Right atrium auricular region (tissue), 2 donors: ENCODE measurements at regions not wholly inside any gene's neighbourhood (a gene's known extent, or its start where the extent isn't known, plus 50 kb on each side); places are given as distances from the start of the nearest gene placed in this dataset.
A peak's percentile ranks its signal among the peaks of the same experiment; 100 is the strongest.

Source experiments
- DNase-seq: peaks from one replicate; pipeline ENCODE4 v3.0.0-alpha.2; 2019; ENCODE audit warnings: low spot score
- H3K27ac ChIP-seq, 2 donors: fragments of 200-600 bp; sonication (generic); 1 replicate in 1 of 2; 2 replicates in 1 of 2; pipeline ENCODE4 v1.5.1; 2016 to 2019
- H3K27me3 ChIP-seq, 2 donors: fragments of 200-600 bp; sonication (generic); one replicate each; pipeline versions ENCODE4 v1.5.1 to v1.6.0; 2017 to 2019
- H3K36me3 ChIP-seq: fragments of 200-600 bp; sonication (generic); one replicate; pipeline ENCODE4 v1.5.1; 2016
- H3K4me1 ChIP-seq, 2 donors: fragments of 200-600 bp; sonication (generic); one replicate each; pipeline versions ENCODE4 v1.5.1 to v1.6.0; 2017 to 2019
- H3K4me3 ChIP-seq, 2 donors: fragments of 200-600 bp; sonication (generic); 1 replicate in 1 of 2; 2 replicates in 1 of 2; pipeline ENCODE4 v1.5.1; 2017 to 2019; ENCODE audit warnings: mild to moderate bottlenecking in 1 of 2, moderate library complexity in 1 of 2
- H3K9me3 ChIP-seq, 2 donors: fragments of 200-600 bp; sonication (generic); one replicate each; pipeline ENCODE4 v1.5.1; 2019
- CTCF ChIP-seq, 2 donors: fragments of 200-600 bp; sonication (generic); IDR thresholded peaks; one replicate each; pipeline ENCODE4 v1.5.1; 2019; ENCODE audit warnings: antibody characterized with exemption in 2 of 2

GRCh38 chr3:150286390-150287147, 121.5 kb upstream of the TSC22D2 start:
- no peaks in the 10 kb centered on the region for H3K36me3 ChIP-seq
- H3K9me3 ChIP-seq, result no peaks in the 10 kb centered on the region
- H3K27me3 ChIP-seq, result no peaks in the 10 kb centered on the region
- no peak overlapping the region for H3K4me3 ChIP-seq
- no peaks in the 10 kb centered on the region for H3K4me1 ChIP-seq
- H3K27ac ChIP-seq, result no peak overlapping the region
- peak in 1 of 2 donors; percentile 69 for TF ChIP-seq CTCF (IDR thresholded peaks at IDR 0.05)
- no peak for DNase-seq

- DNase-seq, result no peak
- no peak overlapping the region for H3K27ac ChIP-seq
- H3K4me3 ChIP-seq, result no peak overlapping the region
- H3K9me3 ChIP-seq, result no peaks in the 10 kb centered on the region
- no peaks in the 10 kb centered on the region for H3K36me3 ChIP-seq
- H3K27me3 ChIP-seq, result no peaks in the 10 kb centered on the region
- no peak for TF ChIP-seq CTCF (IDR thresholded peaks at IDR 0.05)
- H3K4me1 ChIP-seq, result no peaks in the 10 kb centered on the region
These were observed 122.5 kb upstream of the TSC22D2 start for GRCh38 chr3:150285601-150286000.

GRCh38 chr3:150278843-150279381, 129.2 kb upstream of the TSC22D2 start:
- DNase-seq, result no peak
- H3K4me1 ChIP-seq, result no peaks in the 10 kb centered on the region
- no peaks in the 10 kb centered on the region for H3K27me3 ChIP-seq
- no peaks in the 10 kb centered on the region for H3K36me3 ChIP-seq
- no peak overlapping the region for H3K27ac ChIP-seq
- H3K4me3 ChIP-seq, result no peak overlapping the region
- no peak for TF ChIP-seq CTCF (IDR thresholded peaks at IDR 0.05)
- H3K9me3 ChIP-seq, result no peaks in the 10 kb centered on the region

GRCh38 chr3:150278195-150278594, 129.9 kb upstream of the TSC22D2 start:
- DNase-seq, result no peak
- Histone ChIP-seq H3K36me3 (no peaks in the 10 kb centered on the region), H3K27me3 (no peaks in the 10 kb centered on the region), H3K27ac (no peak overlapping the region), H3K9me3 (no peaks in the 10 kb centered on the region), H3K4me3 (no peak overlapping the region), H3K4me1 (no peaks in the 10 kb centered on the region)
- TF ChIP-seq CTCF (IDR thresholded peaks at IDR 0.05), result no peak

- Histone ChIP-seq H3K27ac (no peak overlapping the region), H3K9me3 (no peaks in the 10 kb centered on the region), H3K27me3 (no peaks in the 10 kb centered on the region), H3K36me3 (no peaks in the 10 kb centered on the region), H3K4me3 (no peak overlapping the region), H3K4me1 (no peaks in the 10 kb centered on the region)
- no peak for DNase-seq
- no peak for TF ChIP-seq CTCF (IDR thresholded peaks at IDR 0.05)
These were observed 130.7 kb upstream of the TSC22D2 start for GRCh38 chr3:150277444-150277843.

- no peaks in the 10 kb centered on the region for H3K27me3 ChIP-seq
- no peaks in the 10 kb centered on the region for H3K4me1 ChIP-seq
- no peaks in the 10 kb centered on the region for H3K9me3 ChIP-seq
- DNase-seq, result no peak
- H3K27ac ChIP-seq, result no peak overlapping the region
- TF ChIP-seq CTCF (IDR thresholded peaks at IDR 0.05), result no peak
- H3K36me3 ChIP-seq, result no peaks in the 10 kb centered on the region
- H3K4me3 ChIP-seq, result no peak overlapping the region
These were observed 132.2 kb upstream of the TSC22D2 start for GRCh38 chr3:150275941-150276340.
